Lower lobe of right lung (tissue), 2 donors: ENCODE measurements at regions not wholly inside any gene's neighbourhood (a gene's known extent, or its start where the extent isn't known, plus 50 kb on each side); places are given as distances from the start of the nearest gene placed in this dataset.

ENCODE experiments used
- ATAC-seq, 2 donors: fragments of 200-7000 bp; cut with Tn5 transposase; one replicate each; pipeline ENCODE4 v1.9.1; 2020 to 2022; ENCODE audit warnings: mild to moderate bottlenecking in 2 of 2, moderate library complexity in 2 of 2
- DNase-seq: peaks from one replicate; pipeline ENCODE4 v3.0.0-alpha.2; 2020
- H3K27ac ChIP-seq: fragments of 200-600 bp; one replicate; pipeline ENCODE4 v1.8.0; 2022
- H3K27me3 ChIP-seq: fragments of 200-600 bp; one replicate; pipeline ENCODE4 v1.8.0; 2022; ENCODE audit warnings: low read depth
- H3K36me3 ChIP-seq: fragments of 200-600 bp; one replicate; pipeline ENCODE4 v1.8.0; 2022; ENCODE audit warnings: mild to moderate bottlenecking
- H3K4me1 ChIP-seq: fragments of 200-600 bp; one replicate; pipeline ENCODE4 v1.8.0; 2022
- H3K4me3 ChIP-seq: fragments of 200-600 bp; one replicate; pipeline ENCODE4 v1.8.0; 2022; ENCODE audit warnings: mild to moderate bottlenecking
- H3K9me3 ChIP-seq: fragments of 200-600 bp; one replicate; pipeline ENCODE4 v1.8.0; 2022
- intact Hi-C: fragments of 100-400 bp; cut with DNase I; formaldehyde crosslinking; loops from one replicate; pipeline ENCODE4 v1.11.0; 2022
- TF ChIP-seq, protein P1 (sequence below): fragments of 200-600 bp; IDR thresholded peaks from one replicate; pipeline ENCODE4 v1.8.0; 2022; ENCODE audit warnings: antibody characterized with exemption, mild to moderate bottlenecking
- donor health status: DM: no; HTN: yes; CAD: no; lungs with severe emphysema.

DNA sequence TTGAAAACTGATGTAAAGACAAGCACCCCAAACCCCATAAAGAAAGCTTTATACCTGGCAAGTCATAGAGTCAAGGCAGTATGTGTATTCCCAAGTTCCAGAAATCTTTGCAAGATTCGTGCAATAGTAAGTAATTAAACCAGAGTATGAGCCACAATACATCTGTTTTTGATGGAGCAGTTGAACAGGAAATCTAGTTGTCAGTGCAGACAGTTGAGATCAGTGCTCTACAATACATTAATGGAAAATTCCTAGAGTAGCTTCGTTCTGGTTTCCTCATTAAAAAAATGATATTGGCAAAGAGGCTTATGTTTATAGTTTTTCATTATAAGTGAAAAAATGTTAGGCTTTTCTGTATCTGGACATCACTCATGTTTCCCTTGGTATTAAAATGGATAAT is 575.3 kb downstream of the TRIML1 start:
- DNase-seq (no peak), ATAC-seq (no peak)
- Histone ChIP-seq H3K36me3 (no peaks in the 10 kb centered on the region), H3K4me1 (no peaks in the 10 kb centered on the region), H3K27ac (no peak overlapping the region), H3K27me3 (no peaks in the 10 kb centered on the region), H3K9me3 (no peaks in the 10 kb centered on the region), H3K4me3 (no peak overlapping the region)
- intact Hi-C loops, result no loop called here
- TF ChIP-seq, protein P1, sequence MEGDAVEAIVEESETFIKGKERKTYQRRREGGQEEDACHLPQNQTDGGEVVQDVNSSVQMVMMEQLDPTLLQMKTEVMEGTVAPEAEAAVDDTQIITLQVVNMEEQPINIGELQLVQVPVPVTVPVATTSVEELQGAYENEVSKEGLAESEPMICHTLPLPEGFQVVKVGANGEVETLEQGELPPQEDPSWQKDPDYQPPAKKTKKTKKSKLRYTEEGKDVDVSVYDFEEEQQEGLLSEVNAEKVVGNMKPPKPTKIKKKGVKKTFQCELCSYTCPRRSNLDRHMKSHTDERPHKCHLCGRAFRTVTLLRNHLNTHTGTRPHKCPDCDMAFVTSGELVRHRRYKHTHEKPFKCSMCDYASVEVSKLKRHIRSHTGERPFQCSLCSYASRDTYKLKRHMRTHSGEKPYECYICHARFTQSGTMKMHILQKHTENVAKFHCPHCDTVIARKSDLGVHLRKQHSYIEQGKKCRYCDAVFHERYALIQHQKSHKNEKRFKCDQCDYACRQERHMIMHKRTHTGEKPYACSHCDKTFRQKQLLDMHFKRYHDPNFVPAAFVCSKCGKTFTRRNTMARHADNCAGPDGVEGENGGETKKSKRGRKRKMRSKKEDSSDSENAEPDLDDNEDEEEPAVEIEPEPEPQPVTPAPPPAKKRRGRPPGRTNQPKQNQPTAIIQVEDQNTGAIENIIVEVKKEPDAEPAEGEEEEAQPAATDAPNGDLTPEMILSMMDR, result no peak

DNA sequence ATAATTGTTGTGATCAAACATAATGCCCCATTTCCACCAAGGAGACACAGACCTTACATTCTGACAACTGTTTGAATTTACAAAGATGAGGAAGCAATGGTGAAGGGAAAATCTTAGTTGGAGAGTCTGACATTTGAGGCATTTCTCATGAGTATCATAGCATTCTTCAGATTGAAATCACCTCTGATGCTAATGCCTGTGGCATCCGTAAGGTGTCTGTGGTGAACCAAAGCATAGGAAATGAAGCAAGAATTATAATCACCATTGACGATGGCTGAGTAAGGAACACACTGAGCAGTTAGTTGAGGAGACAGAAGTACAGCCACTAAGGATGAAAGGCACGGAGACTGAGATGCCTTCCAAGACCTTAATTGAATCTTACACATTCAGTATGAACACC is 575.7 kb downstream of the TRIML1 start:
- intact Hi-C loops, result no loop called here
- H3K27ac ChIP-seq, result no peak overlapping the region
- H3K4me1 ChIP-seq, result no peaks in the 10 kb centered on the region
- no peak for DNase-seq
- H3K9me3 ChIP-seq, result no peaks in the 10 kb centered on the region
- H3K36me3 ChIP-seq, result no peaks in the 10 kb centered on the region
- H3K4me3 ChIP-seq, result no peak overlapping the region
- no peaks in the 10 kb centered on the region for H3K27me3 ChIP-seq
- TF ChIP-seq, protein P1, result no peak
- ATAC-seq, result no peak

DNA sequence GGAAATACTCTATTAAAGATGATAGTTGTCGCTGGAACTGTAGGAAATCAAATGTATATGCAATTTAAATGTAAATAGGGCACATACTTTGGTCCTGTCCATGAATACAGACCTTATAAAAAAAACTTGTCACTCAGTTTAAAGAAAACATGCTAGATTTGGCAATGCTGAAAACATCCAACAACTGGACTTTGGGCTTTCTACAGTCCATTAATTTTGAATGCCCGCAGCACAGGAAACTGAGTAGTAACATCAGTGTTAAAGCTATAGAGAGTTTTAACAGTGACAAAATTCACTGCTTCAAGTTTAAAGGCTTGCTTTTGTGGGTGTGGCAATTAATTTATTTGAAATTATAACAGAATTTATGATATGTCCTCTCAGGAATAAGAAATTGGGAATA is 578.4 kb downstream of the TRIML1 start:
- no peak for DNase-seq

DNA sequence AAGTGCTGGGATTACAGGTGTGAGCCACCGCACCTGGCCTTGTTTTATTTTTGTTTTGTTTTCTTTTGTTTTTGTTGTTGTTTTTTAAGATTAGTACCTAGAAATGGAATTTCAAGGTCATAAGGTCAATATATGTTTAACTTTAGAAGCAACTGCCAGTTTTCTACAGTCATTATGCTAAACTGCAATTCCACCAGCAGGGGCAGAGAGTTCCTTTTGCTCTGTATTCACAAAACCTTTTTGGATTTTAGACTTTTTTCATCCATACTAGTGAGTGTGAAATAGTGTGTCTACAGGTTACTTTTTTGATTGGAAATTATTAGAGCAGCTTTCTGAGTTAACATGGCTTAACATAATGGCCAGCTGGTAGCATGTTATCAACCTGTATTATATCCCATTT is 580.6 kb downstream of the TRIML1 start:
- intact Hi-C loops, result no loop called here
- no peaks in the 10 kb centered on the region for H3K9me3 ChIP-seq
- no peaks in the 10 kb centered on the region for H3K27me3 ChIP-seq
- no peak for ATAC-seq
- TF ChIP-seq, protein P1, result no peak
- no peak overlapping the region for H3K4me3 ChIP-seq
- no peak for DNase-seq
- no peaks in the 10 kb centered on the region for H3K36me3 ChIP-seq
- H3K4me1 ChIP-seq, result no peaks in the 10 kb centered on the region
- H3K27ac ChIP-seq, result no peak overlapping the region

More for the DNA sequence above, 578.4 kb downstream of the TRIML1 start:
- TF ChIP-seq, protein P1, result no peak
- no peaks in the 10 kb centered on the region for H3K36me3 ChIP-seq
- H3K27ac ChIP-seq, result no peak overlapping the region
- no peak overlapping the region for H3K4me3 ChIP-seq
- ATAC-seq, result no peak
- no peaks in the 10 kb centered on the region for H3K4me1 ChIP-seq
- H3K27me3 ChIP-seq, result no peaks in the 10 kb centered on the region
- no peaks in the 10 kb centered on the region for H3K9me3 ChIP-seq
- intact Hi-C loops, result no loop called here

DNA sequence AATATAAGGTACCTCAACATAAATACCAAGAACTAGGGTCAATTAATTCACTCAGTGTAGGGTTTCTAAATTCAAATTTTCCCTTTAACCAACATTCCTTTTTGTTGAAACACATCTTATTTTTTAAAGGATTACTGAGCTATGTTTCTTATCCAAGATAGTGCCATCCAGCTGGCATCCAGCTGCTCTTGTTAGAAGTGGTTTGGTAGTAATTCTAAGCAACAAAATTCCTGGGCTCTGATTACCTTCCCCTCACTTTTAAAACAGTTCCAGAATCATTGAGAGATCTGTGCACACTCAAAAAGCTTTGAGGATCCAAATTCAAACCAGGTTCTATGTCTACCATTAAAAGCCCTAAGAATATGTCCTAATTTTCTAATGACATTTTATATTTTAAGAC is 583.7 kb downstream of the TRIML1 start:
- H3K27me3 ChIP-seq, result no peaks in the 10 kb centered on the region
- no peaks in the 10 kb centered on the region for H3K9me3 ChIP-seq
- TF ChIP-seq, protein P1, result no peak
- H3K4me1 ChIP-seq, result no peaks in the 10 kb centered on the region
- no peak for ATAC-seq
- no peak for DNase-seq
- intact Hi-C loops, result no loop called here
- no peak overlapping the region for H3K27ac ChIP-seq
- H3K4me3 ChIP-seq, result no peak overlapping the region
- no peaks in the 10 kb centered on the region for H3K36me3 ChIP-seq

DNA sequence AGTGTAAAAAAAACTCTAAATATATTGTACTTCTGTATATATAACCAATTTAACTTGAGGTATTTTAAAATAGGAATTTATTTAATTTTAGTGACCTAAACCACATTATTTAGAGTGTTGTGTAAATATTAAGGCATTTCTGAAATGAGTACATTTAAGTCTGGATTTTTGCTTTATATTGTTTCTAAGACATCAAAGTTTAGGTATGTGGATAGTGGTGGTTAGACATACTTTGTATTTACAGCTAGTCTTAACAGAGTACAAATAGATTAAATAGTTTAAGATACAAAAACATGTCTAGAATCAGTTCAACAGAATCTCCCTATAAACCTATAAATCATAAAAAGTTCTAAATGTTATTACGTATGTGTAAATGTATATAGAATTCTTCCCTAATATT is 588.5 kb downstream of the TRIML1 start:
- H3K36me3 ChIP-seq, result no peaks in the 10 kb centered on the region
- H3K27me3 ChIP-seq, result no peaks in the 10 kb centered on the region
- no peak for ATAC-seq
- intact Hi-C loops, result no loop called here
- no peak for DNase-seq
- no peaks in the 10 kb centered on the region for H3K4me1 ChIP-seq
- no peak overlapping the region for H3K27ac ChIP-seq
- TF ChIP-seq, protein P1, result no peak
- H3K9me3 ChIP-seq, result no peaks in the 10 kb centered on the region
- no peak overlapping the region for H3K4me3 ChIP-seq
